Right atrium auricular region (tissue), 2 donors: ENCODE measurements at regions not wholly inside any gene's neighbourhood (a gene's known extent, or its start where the extent isn't known, plus 50 kb on each side); places are given as distances from the start of the nearest gene placed in this dataset.
"Not testable (repeated sequence)": the region's sequence is repeated elsewhere in the genome, so short reads cannot be mapped to it uniquely, and the experiment has no call there.

Source experiments
- DNase-seq: peaks from one replicate; pipeline ENCODE4 v3.0.0-alpha.2; 2019; ENCODE audit warnings: low spot score
- H3K27ac ChIP-seq, 2 donors: fragments of 200-600 bp; sonication (generic); 1 replicate in 1 of 2; 2 replicates in 1 of 2; pipeline ENCODE4 v1.5.1; 2016 to 2019
- H3K27me3 ChIP-seq, 2 donors: fragments of 200-600 bp; sonication (generic); one replicate each; pipeline versions ENCODE4 v1.5.1 to v1.6.0; 2017 to 2019
- H3K36me3 ChIP-seq: fragments of 200-600 bp; sonication (generic); one replicate; pipeline ENCODE4 v1.5.1; 2016
- H3K4me1 ChIP-seq, 2 donors: fragments of 200-600 bp; sonication (generic); one replicate each; pipeline versions ENCODE4 v1.5.1 to v1.6.0; 2017 to 2019
- H3K4me3 ChIP-seq, 2 donors: fragments of 200-600 bp; sonication (generic); 1 replicate in 1 of 2; 2 replicates in 1 of 2; pipeline ENCODE4 v1.5.1; 2017 to 2019; ENCODE audit warnings: mild to moderate bottlenecking in 1 of 2, moderate library complexity in 1 of 2
- H3K9me3 ChIP-seq, 2 donors: fragments of 200-600 bp; sonication (generic); one replicate each; pipeline ENCODE4 v1.5.1; 2019
- TF ChIP-seq, protein P1 (sequence below), 2 donors: fragments of 200-600 bp; sonication (generic); IDR thresholded peaks; one replicate each; pipeline ENCODE4 v1.5.1; 2019; ENCODE audit warnings: antibody characterized with exemption in 2 of 2

- Histone ChIP-seq H3K4me3 (no peak overlapping the region), H3K9me3 (no peaks in the 10 kb centered on the region), H3K36me3 (no peaks in the 10 kb centered on the region), H3K4me1 (no peaks in the 10 kb centered on the region), H3K27me3 (no peaks in the 10 kb centered on the region), H3K27ac (no peak overlapping the region)
- no peak for DNase-seq
- TF ChIP-seq, protein P1, sequence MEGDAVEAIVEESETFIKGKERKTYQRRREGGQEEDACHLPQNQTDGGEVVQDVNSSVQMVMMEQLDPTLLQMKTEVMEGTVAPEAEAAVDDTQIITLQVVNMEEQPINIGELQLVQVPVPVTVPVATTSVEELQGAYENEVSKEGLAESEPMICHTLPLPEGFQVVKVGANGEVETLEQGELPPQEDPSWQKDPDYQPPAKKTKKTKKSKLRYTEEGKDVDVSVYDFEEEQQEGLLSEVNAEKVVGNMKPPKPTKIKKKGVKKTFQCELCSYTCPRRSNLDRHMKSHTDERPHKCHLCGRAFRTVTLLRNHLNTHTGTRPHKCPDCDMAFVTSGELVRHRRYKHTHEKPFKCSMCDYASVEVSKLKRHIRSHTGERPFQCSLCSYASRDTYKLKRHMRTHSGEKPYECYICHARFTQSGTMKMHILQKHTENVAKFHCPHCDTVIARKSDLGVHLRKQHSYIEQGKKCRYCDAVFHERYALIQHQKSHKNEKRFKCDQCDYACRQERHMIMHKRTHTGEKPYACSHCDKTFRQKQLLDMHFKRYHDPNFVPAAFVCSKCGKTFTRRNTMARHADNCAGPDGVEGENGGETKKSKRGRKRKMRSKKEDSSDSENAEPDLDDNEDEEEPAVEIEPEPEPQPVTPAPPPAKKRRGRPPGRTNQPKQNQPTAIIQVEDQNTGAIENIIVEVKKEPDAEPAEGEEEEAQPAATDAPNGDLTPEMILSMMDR (IDR thresholded peaks at IDR 0.05) = no peak
Observed at GRCh38 chr2:180247658-180248057, 240.6 kb upstream of the CWC22 start.

- no peak overlapping the region for H3K4me3 ChIP-seq
- no peak for DNase-seq
- no peaks in the 10 kb centered on the region for H3K36me3 ChIP-seq
- H3K27ac ChIP-seq = no peak overlapping the region
- no peaks in the 10 kb centered on the region for H3K9me3 ChIP-seq
- H3K27me3 ChIP-seq = no peaks in the 10 kb centered on the region
- TF ChIP-seq, protein P1 (IDR thresholded peaks at IDR 0.05) = no peak
- H3K4me1 ChIP-seq = no peaks in the 10 kb centered on the region
Observed at GRCh38 chr2:180246268-180246667, 239.2 kb upstream of the CWC22 start.

- Histone ChIP-seq H3K36me3 (no peaks in the 10 kb centered on the region), H3K27me3 (no peaks in the 10 kb centered on the region), H3K9me3 (no peaks in the 10 kb centered on the region), H3K4me3 (no peak overlapping the region), H3K4me1 (no peaks in the 10 kb centered on the region), H3K27ac (no peak overlapping the region)
- TF ChIP-seq, protein P1 (IDR thresholded peaks at IDR 0.05) = no peak
- DNase-seq = no peak
Observed at GRCh38 chr2:180240774-180241173, 233.7 kb upstream of the CWC22 start.

- DNase-seq = no peak
- H3K27ac ChIP-seq = no peak overlapping the region
Observed at GRCh38 chr2:180238729-180239128, 231.6 kb upstream of the CWC22 start.

GRCh38 chr2:180236061-180236460 is 229.0 kb upstream of the CWC22 start:
- not testable (repeated sequence) for H3K27me3 ChIP-seq, H3K27ac ChIP-seq, H3K36me3 ChIP-seq, H3K9me3 ChIP-seq, DNase-seq, H3K4me3 ChIP-seq, H3K4me1 ChIP-seq

More at GRCh38 chr2:180238729-180239128, 231.6 kb upstream of the CWC22 start:
- no peaks in the 10 kb centered on the region for H3K4me1 ChIP-seq
- H3K9me3 ChIP-seq = no peaks in the 10 kb centered on the region
- H3K4me3 ChIP-seq = no peak overlapping the region
- TF ChIP-seq, protein P1 (IDR thresholded peaks at IDR 0.05) = no peak
- H3K27me3 ChIP-seq = no peaks in the 10 kb centered on the region
- no peaks in the 10 kb centered on the region for H3K36me3 ChIP-seq

GRCh38 chr2:180235506-180235905 is 228.4 kb upstream of the CWC22 start:
- H3K27me3 ChIP-seq, H3K9me3 ChIP-seq, DNase-seq, H3K27ac ChIP-seq, H3K4me1 ChIP-seq, H3K4me3 ChIP-seq, H3K36me3 ChIP-seq: not testable (repeated sequence)

- H3K36me3 ChIP-seq, H3K27me3 ChIP-seq, H3K27ac ChIP-seq, H3K9me3 ChIP-seq, H3K4me1 ChIP-seq, DNase-seq, H3K4me3 ChIP-seq: not testable (repeated sequence)
Observed at GRCh38 chr2:180234991-180235390, 227.9 kb upstream of the CWC22 start.
